Spleen (tissue), 7 donors: ENCODE measurements at regions not wholly inside any gene's neighbourhood (a gene's known extent, or its start where the extent isn't known, plus 50 kb on each side); places are given as distances from the start of the nearest gene placed in this dataset.

Experiments used
- POLR2A ChIP-seq, 3 donors: fragments of 450-650 bp; IDR thresholded peaks; one replicate each; pipeline ENCODE4 v1.5.1; 2017; ENCODE audit warnings: antibody characterized with exemption in 3 of 3, mild to moderate bottlenecking in 1 of 3
- POLR2AphosphoS5 ChIP-seq, 3 donors: sonication (generic); formaldehyde crosslinking; IDR thresholded peaks; one replicate each; pipeline ENCODE4 v1.5.1; 2017; ENCODE audit warnings: antibody characterized with exemption in 3 of 3
- TF ChIP-seq, protein P1 (sequence below), 11 experiments: fragments of 200-600 bp in 7 of 11; fragments of 450-650 bp in 4 of 11; sonication (generic) in 4 of 11; IDR thresholded peaks in 8 of 11; conservative IDR thresholded peaks in 3 of 11; 1 replicate in 7 of 11; 2 replicates in 4 of 11; pipeline versions ENCODE4 v1.4.0 to v1.8.0; 2016 to 2021; ENCODE audit warnings: antibody characterized with exemption in 11 of 11, inconsistent platforms in 4 of 11, mild to moderate bottlenecking in 1 of 11
- donor health status: DM: no; HTN: no; CAD: no; lungs with moderate emphysema.
- donor health status: DM: no; HTN: no; CAD: no.
- donor health status: DM: no; HTN: no; CAD: no.

DNA sequence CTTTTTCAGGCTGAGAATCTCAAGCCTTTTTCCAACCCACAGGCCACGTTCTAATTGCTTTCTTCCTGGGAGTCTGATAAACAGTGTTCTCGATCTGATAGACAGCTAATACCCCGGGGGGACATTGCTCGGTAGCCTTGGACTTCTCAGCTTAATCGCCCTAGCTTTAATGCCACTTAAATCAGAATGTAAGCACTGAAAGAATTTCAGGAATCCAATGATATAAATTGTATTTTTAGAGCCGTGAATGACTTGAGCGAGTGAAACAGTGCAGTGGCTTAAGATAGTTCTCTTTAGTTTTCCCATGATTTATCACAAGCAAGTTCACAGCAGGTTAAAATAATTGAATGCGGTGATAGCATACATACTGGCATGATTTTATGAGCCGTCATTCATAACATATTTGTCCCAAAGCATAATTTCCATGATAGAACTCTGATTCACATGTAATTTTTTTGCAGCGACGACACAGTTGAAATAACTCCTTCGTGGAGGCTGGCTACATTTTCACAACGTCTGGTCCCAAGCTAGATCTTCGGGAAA, 116.1 kb upstream of the MYOCD start:
- TF ChIP-seq, protein P1, sequence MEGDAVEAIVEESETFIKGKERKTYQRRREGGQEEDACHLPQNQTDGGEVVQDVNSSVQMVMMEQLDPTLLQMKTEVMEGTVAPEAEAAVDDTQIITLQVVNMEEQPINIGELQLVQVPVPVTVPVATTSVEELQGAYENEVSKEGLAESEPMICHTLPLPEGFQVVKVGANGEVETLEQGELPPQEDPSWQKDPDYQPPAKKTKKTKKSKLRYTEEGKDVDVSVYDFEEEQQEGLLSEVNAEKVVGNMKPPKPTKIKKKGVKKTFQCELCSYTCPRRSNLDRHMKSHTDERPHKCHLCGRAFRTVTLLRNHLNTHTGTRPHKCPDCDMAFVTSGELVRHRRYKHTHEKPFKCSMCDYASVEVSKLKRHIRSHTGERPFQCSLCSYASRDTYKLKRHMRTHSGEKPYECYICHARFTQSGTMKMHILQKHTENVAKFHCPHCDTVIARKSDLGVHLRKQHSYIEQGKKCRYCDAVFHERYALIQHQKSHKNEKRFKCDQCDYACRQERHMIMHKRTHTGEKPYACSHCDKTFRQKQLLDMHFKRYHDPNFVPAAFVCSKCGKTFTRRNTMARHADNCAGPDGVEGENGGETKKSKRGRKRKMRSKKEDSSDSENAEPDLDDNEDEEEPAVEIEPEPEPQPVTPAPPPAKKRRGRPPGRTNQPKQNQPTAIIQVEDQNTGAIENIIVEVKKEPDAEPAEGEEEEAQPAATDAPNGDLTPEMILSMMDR (IDR thresholded peaks at IDR 0.05 in 8 of 11, conservative IDR thresholded peaks at IDR 0.05 in 3 of 11) = no peak
- TF ChIP-seq POLR2AphosphoS5 (IDR thresholded peaks at IDR 0.05) (no peak), POLR2A (IDR thresholded peaks at IDR 0.05) (no peak)
